Heart left ventricle (tissue), 13 donors: ENCODE measurements at regions not wholly inside any gene's neighbourhood (a gene's known extent, or its start where the extent isn't known, plus 50 kb on each side); places are given as distances from the start of the nearest gene placed in this dataset.

ENCODE experiments used
- POLR2A ChIP-seq, 2 donors: fragments of 450-650 bp; IDR thresholded peaks; one replicate each; pipeline ENCODE4 v1.6.1; 2017; ENCODE audit warnings: antibody characterized with exemption in 2 of 2, mild to moderate bottlenecking in 2 of 2, moderate library complexity in 2 of 2
- TF ChIP-seq, protein P1 (sequence below), 12 donors: fragments of 200-600 bp; sonication (generic) in 4 of 12; IDR thresholded peaks; one replicate each; pipeline versions ENCODE4 v1.5.0 to v1.8.0; 2018 to 2022; ENCODE audit warnings: antibody characterized with exemption in 12 of 12, mild to moderate bottlenecking in 5 of 12
- donor health status: ischemic (EF 13 %, LVEDD 7.1; RV severe dilation, severe dysfunction).
- donor health status: DM: no; HTN: yes; CAD: no.
- donor health status: DM: no; HTN: no; CAD: no.
- donor health status: ischemic (EF 25% LVEDD 6.9; RV normal size, moderate dysfunction).
- donor health status: ischemic (EF 25% LVEDD 5.7; RV mildly dilated, moderate dysfunction).
- donor health status: ischemic (EF 35%, LVEDD 5.7; RV mildly dilated, moderate dysfunction).
- donor health status: nonischemic (EF 11% LVEDD 7.7; RV severe dilation, severe dysfunction).
- donor health status: DM: yes; HTN: yes; CAD: no.
- donor health status: PGD.
- donor health status: ischemic (EF 29% LVEDD 5.4; RV normal size, mild dysfunction).
- donor health status: nonischemic (EF 23%, LVEDD 6.1; RV moderate dilation, normal function).

DNA sequence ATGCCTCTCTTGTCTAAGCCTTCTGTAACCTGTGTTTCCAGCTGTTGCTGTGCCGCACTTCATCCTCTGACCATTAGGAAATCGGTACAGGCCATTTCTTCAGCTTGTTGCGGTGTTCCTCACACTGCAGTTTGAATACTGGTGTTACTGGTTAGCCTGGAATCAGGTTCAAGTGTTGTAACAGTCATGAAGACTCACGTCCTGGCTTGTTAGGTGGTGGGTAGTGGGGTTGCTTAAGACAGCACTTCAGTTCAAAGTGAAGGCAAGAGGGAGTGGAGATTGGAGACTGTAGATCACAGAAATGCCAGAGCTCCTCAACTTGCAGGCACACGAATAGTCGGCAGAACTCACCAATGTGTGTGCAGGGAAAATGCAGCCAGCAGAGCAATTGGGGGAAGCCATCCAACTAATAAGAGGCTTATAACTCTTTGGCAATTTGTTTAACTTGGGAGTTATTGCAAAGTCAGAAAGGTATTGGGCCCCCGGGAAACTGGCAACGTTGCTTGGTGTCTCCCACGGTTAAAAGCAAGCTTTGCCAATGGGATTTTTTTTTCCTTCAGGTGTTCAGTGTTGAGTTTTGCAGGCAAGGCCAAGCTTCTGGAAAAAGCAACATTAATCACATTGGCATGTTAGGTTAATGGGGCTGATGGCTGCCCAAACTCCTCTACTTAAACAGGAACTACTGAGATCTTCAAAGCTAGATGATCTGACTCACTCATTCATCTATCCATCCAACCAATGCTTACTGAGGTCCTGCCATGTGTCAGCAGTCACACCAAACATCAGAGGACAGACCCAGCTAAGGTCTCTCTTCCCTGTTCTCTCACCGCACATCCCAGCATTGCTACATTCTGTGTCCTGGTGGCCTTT, 380.9 kb downstream of the GATA3 start:
- TF ChIP-seq, protein P1, sequence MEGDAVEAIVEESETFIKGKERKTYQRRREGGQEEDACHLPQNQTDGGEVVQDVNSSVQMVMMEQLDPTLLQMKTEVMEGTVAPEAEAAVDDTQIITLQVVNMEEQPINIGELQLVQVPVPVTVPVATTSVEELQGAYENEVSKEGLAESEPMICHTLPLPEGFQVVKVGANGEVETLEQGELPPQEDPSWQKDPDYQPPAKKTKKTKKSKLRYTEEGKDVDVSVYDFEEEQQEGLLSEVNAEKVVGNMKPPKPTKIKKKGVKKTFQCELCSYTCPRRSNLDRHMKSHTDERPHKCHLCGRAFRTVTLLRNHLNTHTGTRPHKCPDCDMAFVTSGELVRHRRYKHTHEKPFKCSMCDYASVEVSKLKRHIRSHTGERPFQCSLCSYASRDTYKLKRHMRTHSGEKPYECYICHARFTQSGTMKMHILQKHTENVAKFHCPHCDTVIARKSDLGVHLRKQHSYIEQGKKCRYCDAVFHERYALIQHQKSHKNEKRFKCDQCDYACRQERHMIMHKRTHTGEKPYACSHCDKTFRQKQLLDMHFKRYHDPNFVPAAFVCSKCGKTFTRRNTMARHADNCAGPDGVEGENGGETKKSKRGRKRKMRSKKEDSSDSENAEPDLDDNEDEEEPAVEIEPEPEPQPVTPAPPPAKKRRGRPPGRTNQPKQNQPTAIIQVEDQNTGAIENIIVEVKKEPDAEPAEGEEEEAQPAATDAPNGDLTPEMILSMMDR (IDR thresholded peaks at IDR 0.05) = no peak
- TF ChIP-seq POLR2A (IDR thresholded peaks at IDR 0.05) = no peak
